ENCODE measurements at regions not wholly inside any gene's neighbourhood (a gene's known extent, or its start where the extent isn't known, plus 50 kb on each side); places are given as distances from the start of the nearest gene placed in this dataset.
"Not testable (repeated sequence)": the region's sequence is repeated elsewhere in the genome, so short reads cannot be mapped to it uniquely, and the experiment has no call there.

DNA sequence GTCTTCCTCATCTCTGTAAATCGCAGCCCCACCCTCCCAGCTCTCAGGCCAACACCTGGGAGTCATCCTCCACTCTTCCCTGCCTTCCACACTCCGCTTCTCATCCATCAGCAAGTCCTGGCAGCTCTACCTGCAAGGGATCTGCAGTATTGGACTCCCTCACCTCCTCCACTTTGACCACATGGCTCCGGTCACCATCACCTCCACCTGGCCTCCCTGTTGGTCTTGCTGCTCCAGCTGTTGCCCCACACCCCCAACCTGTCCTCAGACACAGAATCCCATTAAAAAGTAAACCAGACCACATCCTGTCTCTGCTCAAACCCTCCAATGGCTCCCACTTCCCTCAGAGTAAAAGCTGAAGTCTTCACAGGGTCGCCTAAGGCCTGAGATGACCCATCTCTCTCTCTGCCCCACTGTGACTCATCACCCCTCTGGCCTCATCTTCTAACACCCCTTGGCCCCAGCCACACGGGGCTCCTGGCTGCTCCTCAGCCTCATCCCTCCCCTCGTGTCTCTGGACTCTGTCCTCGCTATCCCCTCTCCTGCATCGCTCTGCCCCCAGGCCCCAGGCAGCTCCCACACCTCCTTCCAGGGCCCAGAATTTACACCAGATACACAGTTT lies 185.1 kb upstream of the SULF2 start:
- no peak for DNase-seq

DNA sequence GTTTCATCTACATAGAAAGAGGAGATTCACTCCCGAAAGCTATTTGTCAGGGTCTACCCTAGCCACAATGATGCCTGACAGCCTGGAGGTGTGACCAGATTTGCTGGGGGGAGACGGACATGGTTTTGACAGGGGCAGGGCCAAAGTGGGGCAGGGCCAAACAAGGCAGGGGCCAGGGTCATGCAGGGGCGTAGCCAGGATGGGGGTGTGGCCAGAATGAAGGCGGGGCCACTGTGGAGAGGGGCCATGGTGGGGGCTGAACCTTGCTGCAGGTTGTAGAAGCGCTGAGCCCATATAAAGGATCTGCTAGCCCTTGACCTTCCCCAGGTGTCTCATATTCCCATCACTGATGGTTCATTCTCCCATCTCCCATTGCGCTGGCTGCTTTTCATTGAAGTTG lies 184.1 kb upstream of the SULF2 start:
- no peak for DNase-seq

DNA sequence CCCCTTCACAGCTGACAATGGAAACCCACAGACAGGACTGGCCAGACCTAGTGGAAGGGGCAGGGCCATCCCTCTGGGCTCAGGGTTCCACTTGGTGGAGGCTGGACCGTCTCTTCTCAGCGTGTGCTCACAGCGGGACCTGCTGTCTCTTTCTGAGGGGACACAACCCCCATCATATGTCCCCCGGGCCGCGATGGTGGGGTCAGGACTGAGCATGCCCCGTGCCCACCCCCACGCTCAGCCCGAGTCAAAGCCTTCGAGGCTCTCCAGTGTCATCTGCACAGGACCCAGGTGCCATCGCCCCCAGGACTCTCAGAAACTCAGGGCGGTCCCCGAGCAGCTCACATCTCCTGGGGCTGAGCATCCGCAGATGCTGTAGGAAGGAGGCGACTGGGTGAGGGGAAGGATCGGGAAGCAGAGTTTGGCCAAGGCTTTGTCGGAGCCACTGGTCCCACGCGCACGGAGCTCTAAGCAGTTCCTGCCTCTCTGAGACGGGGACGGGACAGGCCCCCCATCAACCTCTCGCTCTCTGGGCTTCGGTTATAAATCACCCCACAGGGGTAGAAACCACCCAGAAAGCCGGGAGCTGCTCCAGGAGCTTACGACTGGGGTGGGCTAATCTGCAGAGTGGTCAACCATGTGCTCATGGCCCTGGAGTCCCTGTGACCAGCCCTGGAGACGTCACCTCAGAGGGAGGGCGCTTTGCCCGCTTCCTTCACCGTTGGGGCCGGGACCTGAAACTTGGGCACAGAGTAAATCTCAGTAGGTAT lies 183.4 kb upstream of the SULF2 start:
- no peak for DNase-seq

DNA sequence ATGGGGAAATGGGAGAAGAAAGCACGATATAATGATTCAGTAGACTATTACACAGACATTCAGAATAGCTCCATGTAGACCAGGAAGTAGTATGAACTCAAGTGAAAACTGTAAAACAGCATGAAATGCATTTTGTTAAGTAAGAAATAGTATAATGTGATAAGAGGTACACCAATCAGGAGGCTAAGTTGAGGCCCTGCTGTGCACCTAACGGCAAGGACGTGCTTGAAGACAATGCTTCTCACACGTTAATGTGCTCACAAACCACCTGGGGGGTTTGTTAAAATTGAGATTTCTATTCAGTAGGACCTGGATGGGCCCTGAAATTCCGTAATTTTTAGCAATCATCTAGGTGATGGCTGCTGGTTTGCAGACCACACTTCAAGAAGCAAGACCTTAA lies 178.9 kb upstream of the SULF2 start:
- peak; percentile 66 for DNase-seq

DNA sequence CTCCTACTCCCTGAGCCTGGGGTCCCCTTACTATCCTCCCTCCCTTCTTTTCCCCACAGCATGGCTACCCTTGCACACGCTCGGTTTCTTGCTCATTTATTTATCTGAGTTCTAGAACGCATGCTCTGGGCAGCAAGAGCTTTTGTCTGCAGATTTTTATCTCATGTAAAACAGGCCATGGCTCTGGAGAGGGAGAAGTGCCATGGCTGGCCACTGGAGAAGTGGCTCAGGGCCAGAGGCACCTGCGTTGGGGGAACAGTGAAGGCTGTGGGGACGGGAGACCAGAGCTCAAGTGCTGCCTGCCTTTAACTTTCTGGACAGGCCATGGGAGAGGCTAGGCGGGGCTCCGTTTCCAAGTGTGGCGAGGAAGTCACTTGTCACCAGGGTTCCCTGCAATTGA lies 177.7 kb upstream of the SULF2 start:
- DNase-seq = no peak

DNA sequence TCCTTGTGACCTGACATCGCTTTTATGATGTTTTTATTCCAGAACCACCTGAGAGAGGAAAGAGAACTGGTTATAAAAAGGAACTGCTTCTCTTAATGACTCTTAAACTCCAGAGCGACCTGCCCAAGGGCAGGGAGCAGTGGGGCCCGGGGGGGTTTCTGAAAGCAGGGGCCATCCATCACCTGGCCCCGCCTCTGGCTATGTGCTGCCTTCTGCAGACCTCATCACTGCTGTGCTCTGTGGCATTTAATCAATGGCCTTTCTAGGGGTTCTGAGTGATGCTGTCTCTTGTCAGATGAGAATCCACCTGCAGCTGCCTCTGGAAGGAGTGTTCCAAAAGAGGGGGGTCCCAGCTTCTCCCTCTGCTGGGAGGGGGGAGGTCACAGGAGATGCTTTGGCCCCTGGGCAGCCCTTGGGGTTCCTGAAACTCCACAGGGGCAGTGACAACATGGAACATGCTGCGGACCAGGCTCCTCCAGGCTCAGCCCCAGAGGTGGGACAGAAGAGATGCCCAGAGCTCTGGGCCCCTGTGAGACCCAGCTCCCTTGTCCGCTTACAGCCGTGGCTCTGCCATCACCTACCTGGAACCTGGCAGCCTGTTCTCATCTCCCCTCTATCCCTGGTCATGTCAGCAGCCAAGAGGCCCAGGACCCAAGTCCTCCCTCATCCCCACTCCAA lies 177.1 kb upstream of the SULF2 start:
- DNase-seq = no peak

DNA sequence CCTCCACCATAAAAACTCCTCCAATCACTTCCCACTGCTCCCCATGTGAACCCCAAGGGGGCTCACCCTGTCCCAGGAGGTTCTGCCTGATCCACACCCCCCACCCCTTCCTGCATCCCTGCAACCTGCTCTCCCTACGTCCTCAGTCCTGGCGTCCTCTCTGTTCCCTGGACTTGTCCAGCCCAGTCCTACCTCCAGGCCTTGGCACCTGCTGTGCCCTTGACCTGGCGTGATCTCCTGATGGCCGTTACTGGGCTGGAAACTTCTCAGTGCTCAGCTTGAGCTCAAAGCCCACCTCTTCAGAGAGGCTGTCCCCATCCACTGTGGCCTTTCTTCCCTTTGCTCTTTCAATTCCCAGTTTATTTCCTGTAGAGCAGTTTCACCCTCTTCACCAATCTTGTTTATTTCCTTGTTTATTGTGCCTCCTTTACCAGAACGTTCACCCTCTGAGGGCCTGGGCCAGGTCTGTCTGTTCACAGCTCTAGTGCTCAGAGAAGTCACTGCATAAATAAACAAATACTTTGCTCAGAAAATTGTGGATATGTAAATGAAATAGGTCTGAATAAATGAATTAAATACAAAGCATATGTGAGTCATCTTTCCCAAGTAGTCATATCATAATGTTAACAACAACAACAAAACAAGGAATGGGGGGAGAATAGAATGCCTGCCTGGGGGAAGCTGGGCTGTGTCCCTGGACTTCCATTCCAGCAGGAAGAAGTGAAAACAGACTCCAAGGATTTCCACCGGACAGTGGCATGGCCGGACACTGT lies 175.7 kb upstream of the SULF2 start:
- no peak for DNase-seq

DNA sequence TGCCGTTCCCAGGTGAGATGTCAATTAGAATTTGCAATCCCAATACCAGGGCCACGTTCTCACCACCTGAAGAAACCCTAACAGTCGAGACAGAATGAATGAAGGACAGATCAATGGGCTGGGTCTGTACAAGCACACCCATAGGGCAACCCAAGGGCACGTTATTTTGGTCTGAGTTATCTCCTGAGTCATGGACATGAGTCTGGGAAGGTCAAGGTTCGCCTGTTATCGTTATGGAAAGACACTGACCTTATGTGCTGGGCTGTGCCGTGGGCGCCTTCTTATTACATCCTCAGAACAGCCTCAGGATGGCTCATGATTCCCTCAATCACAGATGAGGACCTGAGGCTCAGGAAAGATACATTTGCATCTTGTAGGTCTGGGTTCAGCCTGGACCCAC lies 175.0 kb upstream of the SULF2 start:
- DNase-seq = no peak

DNA sequence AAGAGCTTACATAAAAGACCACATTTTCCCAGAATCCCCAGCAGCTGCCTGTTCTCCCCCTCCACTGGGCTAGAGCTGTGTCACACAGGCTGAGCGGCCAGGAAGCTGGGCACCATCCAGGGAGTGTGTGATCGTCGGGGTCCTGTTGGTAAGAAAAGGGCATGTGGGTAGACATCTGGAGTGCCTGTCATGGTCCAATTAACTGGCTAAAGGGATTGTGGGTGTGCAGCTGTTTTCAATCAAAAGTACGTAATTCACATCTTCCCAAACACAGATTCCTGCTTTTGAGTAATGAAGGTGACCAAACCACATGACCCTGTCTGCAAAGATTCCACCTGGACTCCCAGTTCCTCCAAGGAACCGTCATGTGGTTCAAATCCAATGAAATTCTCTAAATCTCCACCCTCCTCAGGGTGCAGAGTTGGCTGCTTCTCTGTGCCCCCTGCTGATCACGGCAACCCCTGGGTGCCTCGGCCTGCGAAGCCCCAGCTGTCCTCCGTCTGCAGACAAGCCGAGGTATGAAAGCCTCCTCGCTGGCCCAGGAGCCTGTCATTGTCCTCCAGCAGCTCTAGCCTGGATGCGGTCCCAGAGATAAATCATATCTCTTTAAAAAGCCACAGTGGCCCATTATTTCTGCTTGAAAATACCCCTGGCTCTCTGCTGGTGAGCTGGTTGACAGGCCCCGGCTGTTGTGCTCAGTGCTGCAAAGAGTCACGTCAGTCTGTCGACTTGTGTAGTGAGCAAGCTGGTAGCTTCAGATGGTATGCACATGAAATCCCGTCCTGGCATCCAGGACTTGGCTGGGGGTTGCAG lies 172.9 kb upstream of the SULF2 start:
- not testable (repeated sequence) for DNase-seq

DNA sequence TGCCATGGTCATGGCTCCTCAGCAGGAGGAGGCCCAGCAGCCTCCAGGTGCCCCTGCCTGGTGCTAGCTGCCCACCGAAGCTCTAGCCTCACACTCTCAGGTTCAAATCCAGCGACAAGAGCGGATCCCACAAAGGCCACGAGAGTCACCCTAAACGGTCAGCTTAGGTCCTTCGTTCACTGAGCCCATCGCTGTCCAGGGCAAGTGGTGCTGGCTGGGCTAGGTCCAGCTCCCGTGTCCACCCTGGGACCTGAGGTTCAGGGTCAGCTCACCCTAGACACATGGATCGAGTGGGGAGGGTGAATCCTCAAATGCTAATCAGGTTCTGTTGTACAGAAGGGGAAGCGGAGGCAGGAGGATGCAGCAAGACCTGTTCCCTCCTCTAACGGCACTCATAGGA lies 171.9 kb upstream of the SULF2 start:
- no peak for DNase-seq

DNA sequence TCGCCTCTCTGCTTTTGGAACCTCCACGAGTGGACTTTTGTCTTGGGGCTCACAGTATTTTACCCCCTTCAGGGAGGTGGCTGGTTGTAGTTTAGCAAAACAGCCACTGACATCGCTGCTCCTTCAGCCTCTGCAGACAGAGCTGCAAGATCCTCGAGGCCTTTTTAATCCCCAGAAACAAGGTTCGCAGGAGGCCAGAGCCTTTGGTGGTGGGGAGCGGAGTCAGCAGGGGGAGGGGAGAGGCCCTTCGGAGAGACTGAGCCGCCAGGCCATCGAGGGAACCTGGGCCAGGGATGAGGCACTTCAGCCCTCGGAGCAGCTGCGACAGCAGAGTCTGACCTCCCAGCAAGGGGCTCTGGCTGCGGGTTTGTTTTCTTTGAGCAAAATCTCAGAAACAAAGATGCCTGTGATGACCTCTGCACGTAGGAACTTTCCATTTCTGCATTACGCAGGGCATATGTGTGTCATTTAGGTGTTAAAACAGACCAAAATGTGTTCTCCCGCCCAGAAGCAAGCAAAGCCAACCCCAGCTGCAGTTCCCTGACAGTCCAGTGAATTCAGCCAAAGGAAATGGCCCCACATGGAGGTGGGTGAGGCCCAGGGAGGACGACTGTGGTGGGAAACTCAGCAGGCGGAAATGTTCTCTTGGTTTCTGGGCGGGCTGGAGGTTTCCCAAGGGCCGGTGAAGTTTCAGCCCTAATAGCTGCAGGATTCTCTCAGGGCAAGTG lies 171.2 kb upstream of the SULF2 start:
- DNase-seq = no peak

DNA sequence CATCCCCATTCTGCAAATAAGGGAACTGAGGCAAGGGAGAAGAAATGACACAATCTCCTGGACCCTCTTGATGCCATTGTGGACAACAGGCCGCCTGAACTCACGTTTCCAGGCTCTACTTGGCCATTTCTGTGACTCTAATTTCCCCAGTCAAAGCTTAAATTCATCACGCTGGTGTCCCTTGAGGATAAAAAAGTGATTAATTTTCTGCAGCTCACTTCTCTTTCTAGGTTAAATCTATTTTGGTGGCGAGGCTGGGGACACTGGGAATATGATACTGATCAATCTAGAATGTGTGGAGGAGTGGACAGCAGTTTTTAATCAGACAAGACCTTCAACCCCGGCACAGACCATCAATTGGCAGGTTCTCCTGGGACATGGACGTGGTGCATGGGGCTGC lies 168.2 kb upstream of the SULF2 start:
- no peak for DNase-seq

DNA sequence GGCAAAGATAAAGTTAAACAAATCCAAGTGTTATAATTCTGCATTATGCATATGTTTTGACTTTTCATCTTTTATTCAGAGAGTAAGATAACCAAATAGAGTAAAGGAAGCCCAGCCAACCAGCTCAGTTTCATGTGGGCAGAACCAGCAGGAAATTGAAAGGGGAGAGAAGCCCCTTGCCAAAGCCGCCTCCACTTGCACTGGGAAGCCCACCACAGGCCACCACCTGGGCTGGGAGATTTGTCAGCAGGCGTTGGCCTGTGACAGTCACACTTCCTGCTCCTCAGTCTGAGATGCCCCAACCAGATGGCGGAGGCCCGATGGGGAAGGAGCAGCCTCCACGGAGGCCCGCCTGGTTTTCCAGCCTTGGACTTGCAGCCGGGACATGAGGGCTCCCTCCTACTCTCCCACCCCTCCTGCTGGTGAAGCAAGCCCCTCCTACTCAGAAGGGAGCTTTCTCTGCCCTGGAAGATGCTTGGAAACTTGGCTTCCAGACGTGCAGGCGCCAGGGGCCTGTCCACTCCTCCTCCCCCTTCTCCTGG lies 166.8 kb upstream of the SULF2 start:
- no peak for DNase-seq

DNA sequence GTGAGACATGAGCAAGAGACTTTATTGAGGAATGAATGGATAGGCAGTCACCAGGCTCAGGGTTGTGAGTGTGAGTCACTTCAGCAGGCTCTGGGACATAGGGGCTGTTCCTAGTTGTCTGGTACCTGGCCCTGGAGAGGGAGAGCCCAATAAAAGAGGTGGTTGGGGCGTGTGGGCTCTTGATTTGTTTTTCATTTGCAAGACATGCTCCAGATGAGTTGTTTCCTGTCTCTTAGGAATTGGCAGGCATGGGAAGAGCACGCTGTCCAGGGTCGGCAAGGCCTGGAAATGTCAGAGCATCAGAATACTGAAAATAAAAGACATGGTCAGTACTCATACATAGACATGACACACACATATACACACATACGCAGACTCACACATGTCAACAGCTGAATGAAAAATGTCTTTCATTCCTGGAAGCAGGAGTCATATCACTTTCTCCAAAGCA lies 166.3 kb upstream of the SULF2 start:
- no peak for DNase-seq

DNA sequence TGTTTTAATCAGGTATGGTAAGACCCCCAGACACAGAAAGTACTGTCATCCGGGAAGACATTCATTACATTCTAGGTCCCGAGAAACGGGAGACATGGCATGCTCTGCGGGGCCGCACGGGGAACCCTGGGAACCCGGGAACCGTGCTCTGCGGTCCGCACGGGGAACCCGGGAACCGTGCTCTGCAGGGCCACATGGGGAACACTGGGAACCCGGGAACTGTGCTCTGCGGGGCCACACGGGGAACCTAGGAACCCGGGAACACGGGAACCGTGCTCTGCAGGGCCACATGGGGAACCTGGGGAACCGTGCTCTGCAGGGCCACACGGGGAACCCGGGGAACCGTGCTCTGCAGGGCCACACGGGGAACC lies 165.6 kb upstream of the SULF2 start:
- DNase-seq = no peak

DNA sequence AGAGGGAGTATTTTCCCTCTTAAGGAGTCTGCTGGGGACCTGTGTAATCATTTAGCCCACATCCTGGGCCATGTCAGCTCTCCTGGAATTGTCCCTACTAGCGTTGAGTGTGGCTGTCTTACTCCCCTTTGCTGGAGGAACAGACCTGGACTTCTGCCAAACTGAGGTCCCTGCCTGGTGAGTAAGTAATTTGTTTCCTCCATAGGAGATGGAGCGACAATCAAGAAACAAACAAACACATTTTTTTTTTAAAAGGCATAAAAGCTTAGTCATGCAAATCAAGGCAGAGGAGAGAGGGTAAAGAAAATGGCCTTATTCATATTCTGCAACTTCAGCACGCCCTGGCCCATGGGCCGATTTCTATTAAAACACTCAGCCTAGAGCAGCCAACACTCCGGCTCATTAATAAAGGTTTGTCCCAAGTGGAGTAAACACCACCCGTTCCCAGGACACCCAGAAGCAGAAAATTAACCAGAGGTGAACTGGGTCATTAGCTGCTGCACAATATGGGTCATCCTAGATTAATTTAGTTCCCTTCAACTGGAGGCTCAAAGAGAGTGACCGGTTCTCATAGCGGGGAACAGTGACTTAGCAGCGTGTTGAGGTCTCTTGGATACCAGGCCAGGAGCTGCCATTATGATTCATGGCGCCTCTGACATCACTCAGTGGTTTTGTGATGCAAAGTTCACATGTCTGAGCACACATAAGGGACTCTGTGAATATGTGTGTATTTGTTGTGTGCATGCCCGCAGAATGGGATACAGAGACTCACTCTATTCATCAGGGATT lies 165.0 kb upstream of the SULF2 start:
- peak; percentile 22 for DNase-seq

DNA sequence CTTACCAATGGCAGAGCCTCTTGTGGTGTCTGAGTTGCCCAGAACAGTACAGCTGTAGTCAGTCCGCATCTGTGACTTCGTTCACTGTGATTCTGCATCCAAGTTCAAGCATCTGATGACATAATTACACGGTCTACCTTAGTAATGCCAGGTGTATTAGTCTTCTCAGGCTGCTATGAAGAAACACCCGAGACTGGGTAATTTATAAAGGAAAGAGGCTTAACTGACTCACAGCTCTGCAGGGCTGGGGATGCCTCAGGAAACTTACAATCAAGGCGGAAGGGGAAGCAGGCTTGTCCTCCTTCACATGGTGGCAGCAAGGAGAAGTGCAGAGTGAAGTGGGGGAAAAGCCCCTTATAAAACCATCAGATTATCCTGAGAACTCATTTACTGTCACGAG lies 163.9 kb upstream of the SULF2 start:
- no peak for DNase-seq

DNA sequence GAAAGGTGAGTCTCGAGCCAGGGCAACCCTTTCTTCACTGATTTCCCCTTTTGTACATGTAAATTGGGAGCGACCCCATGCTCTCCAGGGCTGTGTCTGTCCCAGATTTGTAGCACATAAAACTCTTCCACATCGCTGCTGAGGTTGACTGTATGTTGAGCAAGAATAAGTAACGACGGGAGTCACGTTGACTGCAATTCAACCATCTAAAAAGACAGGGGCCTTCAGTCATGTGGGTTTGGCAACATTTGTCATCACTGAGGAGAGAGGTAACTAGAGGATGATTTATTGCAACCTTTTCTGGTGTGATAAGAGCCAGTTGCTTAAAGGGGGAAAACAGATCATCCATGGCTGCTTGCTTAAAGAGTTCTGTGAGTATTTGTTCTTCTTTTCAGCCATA lies 159.4 kb upstream of the SULF2 start:
- DNase-seq = no peak

DNA sequence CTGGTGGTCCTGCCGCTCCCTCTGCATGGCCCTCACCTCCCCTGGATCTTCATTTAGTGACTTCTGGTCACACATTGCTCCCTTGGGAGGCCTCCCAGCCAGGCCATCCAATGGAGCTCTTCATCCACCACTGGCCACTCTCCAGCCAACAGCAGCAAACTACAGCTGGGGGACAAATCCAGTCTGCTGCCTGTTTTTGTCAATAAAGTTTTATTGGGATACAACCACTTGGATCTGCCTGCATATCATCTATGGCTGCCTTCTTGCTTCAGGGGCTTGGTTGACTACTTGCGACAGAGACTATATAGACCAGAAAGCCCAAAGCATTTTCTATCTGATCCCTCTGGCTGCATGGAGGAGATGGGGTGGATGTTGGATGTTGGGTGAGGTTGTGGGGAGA lies 156.6 kb upstream of the SULF2 start:
- DNase-seq = no peak

DNA sequence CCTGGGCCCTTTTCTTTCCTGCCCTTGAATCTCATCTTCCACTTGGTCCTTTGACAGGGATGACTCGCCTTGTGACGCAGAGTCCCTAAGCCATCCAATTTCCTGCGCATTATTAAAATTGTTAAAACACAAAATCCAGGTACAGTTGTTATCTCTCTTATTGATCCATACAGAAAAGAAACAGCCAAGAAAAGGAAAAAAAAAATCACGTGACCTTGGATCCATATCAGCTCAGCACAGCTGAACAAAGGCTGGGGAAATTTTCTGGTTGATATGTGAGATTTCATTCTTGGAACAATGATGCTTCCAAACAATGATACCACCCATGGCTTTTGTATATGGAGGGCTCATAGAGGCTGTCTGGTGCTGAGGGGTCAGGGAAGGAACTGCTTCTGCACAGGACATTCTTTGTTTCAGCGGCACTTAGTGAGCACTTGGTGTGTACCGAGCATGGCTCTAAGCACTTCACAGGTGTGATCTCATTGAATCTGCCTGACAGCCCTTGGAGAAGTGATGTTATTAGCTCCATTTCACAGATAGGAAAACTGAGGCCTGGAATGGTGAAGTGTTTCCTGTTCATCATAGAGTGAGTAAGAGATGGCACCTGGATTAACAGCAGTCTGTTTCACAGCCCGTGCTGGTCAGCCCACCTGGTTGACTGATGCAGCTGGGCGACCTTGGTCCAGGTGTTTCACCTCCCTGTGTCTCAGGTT lies 155.0 kb upstream of the SULF2 start:
- DNase-seq = no peak
